ENCODE measurements at regions not wholly inside any gene's neighbourhood (a gene's known extent, or its start where the extent isn't known, plus 50 kb on each side); places are given as distances from the start of the nearest gene placed in this dataset.

- no peaks in the 10 kb centered on the region for H3K4me1 ChIP-seq
- no peak overlapping the region for H3K4me3 ChIP-seq
- H3K27me3 ChIP-seq = no peaks in the 10 kb centered on the region
- no peaks in the 10 kb centered on the region for H3K9me3 ChIP-seq
- intact Hi-C loops (cut with DNase I) = no loop called here
- no peak for DNase-seq (ENCODE audit: extremely low spot score)
- TF ChIP-seq POLR2AphosphoS5 (IDR thresholded peaks at IDR 0.05) (no peak), POLR2A (IDR thresholded peaks at IDR 0.05; ENCODE audit: low read depth) (no peak), EP300 (IDR thresholded peaks at IDR 0.05) (no peak)
- TF ChIP-seq, protein P1, sequence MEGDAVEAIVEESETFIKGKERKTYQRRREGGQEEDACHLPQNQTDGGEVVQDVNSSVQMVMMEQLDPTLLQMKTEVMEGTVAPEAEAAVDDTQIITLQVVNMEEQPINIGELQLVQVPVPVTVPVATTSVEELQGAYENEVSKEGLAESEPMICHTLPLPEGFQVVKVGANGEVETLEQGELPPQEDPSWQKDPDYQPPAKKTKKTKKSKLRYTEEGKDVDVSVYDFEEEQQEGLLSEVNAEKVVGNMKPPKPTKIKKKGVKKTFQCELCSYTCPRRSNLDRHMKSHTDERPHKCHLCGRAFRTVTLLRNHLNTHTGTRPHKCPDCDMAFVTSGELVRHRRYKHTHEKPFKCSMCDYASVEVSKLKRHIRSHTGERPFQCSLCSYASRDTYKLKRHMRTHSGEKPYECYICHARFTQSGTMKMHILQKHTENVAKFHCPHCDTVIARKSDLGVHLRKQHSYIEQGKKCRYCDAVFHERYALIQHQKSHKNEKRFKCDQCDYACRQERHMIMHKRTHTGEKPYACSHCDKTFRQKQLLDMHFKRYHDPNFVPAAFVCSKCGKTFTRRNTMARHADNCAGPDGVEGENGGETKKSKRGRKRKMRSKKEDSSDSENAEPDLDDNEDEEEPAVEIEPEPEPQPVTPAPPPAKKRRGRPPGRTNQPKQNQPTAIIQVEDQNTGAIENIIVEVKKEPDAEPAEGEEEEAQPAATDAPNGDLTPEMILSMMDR (IDR thresholded peaks at IDR 0.05) = no peak
- H3K27ac ChIP-seq (replicated peaks in 1 of 4) = no peak overlapping the region
- H3K36me3 ChIP-seq = no peaks in the 10 kb centered on the region
Measured at GRCh38 chr1:190540366-190540765, 62.7 kb upstream of the BRINP3 start.

DNA sequence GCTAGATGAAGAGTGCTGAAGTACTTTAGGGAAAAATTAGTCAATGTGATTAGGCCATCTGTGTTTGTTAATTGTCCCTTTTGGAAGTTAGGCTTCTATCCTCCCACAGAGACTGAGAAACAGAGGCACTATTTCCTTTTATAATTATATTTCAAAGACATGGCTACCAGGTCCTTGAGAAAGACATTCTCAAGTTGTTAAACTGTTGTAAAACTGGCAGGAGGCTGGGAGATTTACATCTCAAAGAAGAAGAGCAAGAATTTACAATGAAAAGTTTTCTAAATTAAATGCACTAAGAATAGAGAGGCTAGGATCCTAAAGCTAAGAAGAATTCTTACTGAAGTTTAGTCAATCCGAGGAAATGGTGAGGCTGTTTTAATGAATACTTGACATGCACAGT, 74.0 kb upstream of the BRINP3 start:
- TF ChIP-seq POLR2AphosphoS5 (IDR thresholded peaks at IDR 0.05) (no peak), EP300 (IDR thresholded peaks at IDR 0.05) (no peak), POLR2A (IDR thresholded peaks at IDR 0.05; ENCODE audit: low read depth) (no peak)
- TF ChIP-seq, protein P1 (IDR thresholded peaks at IDR 0.05) = no peak
- H3K27me3 ChIP-seq = no peaks in the 10 kb centered on the region
- no peak overlapping the region for H3K27ac ChIP-seq (replicated peaks in 1 of 4)
- H3K4me3 ChIP-seq = no peak overlapping the region
- intact Hi-C loops (cut with DNase I) = no loop called here
- 82% methylated on average over 1 of the region's 1 CpG for WGBS
- H3K9me3 ChIP-seq = peaks cover 0 to 3% (median 0%) of the 10 kb centered on the region in 4 donors
- no peaks in the 10 kb centered on the region for H3K36me3 ChIP-seq
- no peak for DNase-seq (ENCODE audit: extremely low spot score)
- H3K4me1 ChIP-seq = no peaks in the 10 kb centered on the region

DNA sequence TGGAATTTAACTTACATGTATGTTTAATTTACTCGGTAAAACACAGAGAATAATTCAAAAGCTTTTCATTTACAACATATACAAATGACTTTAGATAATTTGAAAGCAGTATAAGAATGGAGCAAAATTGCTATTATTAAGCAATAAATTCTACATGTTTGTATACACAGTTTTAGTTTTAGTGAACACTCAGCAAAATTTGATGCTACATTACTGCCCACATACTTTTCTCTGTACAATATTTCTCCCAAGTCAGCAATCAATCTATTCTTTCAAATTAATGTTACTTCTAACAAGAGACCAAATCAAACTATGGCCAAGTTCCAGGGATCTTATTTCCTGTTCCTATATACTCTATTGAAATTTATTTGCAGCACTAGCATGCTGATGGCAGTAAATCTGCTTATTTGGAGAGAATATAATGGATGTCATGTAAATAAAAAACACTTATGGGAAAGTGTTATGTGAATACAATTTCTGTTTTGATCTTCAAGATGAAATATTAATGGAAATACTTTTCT, 82.6 kb upstream of the BRINP3 start:
- no peak for DNase-seq (ENCODE audit: extremely low spot score)
- 79% methylated on average over 1 of the region's 1 CpG for WGBS
- peaks cover 0 to 9% (median 0%) of the 10 kb centered on the region in 4 donors for H3K9me3 ChIP-seq
- no peaks in the 10 kb centered on the region for H3K4me1 ChIP-seq
- H3K27me3 ChIP-seq = no peaks in the 10 kb centered on the region
- TF ChIP-seq EP300 (IDR thresholded peaks at IDR 0.05) = no peak
- TF ChIP-seq, protein P1 (IDR thresholded peaks at IDR 0.05) = no peak
- no peak for TF ChIP-seq POLR2AphosphoS5 (IDR thresholded peaks at IDR 0.05)
- no peak for TF ChIP-seq POLR2A (IDR thresholded peaks at IDR 0.05; ENCODE audit: low read depth)
- intact Hi-C loops (cut with DNase I) = no loop called here
- no peaks in the 10 kb centered on the region for H3K36me3 ChIP-seq
- H3K4me3 ChIP-seq = no peak overlapping the region
- H3K27ac ChIP-seq (replicated peaks in 1 of 4) = no peak overlapping the region

- H3K4me3 ChIP-seq = no peak overlapping the region
- no peaks in the 10 kb centered on the region for H3K4me1 ChIP-seq
- H3K27ac ChIP-seq (replicated peaks in 1 of 4) = no peak overlapping the region
- whole genome bisulfite sequencing = 83% methylated on average over 9 of the region's 9 CpGs
- TF ChIP-seq, protein P1 (IDR thresholded peaks at IDR 0.05) = no peak
- TF ChIP-seq POLR2AphosphoS5 (IDR thresholded peaks at IDR 0.05) (no peak), EP300 (IDR thresholded peaks at IDR 0.05) (no peak), POLR2A (IDR thresholded peaks at IDR 0.05; ENCODE audit: low read depth) (no peak)
- no peaks in the 10 kb centered on the region for H3K36me3 ChIP-seq
- H3K9me3 ChIP-seq = peaks cover 0 to 9% (median 0%) of the 10 kb centered on the region in 4 donors
- no peaks in the 10 kb centered on the region for H3K27me3 ChIP-seq
- intact Hi-C loops (cut with DNase I) = no loop called here
- DNase-seq (ENCODE audit: extremely low spot score) = no peak
Measured at GRCh38 chr1:190563230-190563629, 85.6 kb upstream of the BRINP3 start.

DNA sequence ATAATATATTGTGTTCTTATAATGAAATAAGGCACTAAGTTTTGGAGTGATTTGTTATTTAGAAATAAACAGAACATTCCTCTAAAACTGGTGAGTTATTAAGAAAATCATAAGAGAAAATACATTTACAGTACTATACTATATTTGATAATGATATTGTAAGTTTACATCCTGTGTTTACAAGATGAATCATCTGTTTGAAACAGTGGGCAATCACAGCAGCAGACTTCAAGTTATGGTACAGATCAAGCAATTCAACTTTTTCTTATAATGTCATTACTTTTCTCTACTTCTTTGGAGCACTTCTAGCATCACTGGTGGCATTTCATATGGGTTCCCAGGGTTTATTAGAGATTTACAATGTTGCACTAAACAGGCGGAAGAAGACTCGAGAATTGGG, 86.5 kb upstream of the BRINP3 start:
- DNase-seq (ENCODE audit: extremely low spot score) = no peak
- intact Hi-C loops (cut with DNase I) = no loop called here
- WGBS = 86% methylated on average over 2 of the region's 2 CpGs
- H3K4me1 ChIP-seq = no peaks in the 10 kb centered on the region
- peaks cover 0 to 9% (median 0%) of the 10 kb centered on the region in 4 donors for H3K9me3 ChIP-seq
- H3K27ac ChIP-seq (replicated peaks in 1 of 4) = no peak overlapping the region
- H3K27me3 ChIP-seq = no peaks in the 10 kb centered on the region
- no peak for TF ChIP-seq EP300 (IDR thresholded peaks at IDR 0.05)
- no peak for TF ChIP-seq POLR2AphosphoS5 (IDR thresholded peaks at IDR 0.05)
- no peak for TF ChIP-seq POLR2A (IDR thresholded peaks at IDR 0.05; ENCODE audit: low read depth)
- TF ChIP-seq, protein P1 (IDR thresholded peaks at IDR 0.05) = no peak
- no peak overlapping the region for H3K4me3 ChIP-seq
- H3K36me3 ChIP-seq = no peaks in the 10 kb centered on the region
